ENCODE measurements at regions not wholly inside any gene's neighbourhood (a gene's known extent, or its start where the extent isn't known, plus 50 kb on each side); places are given as distances from the start of the nearest gene placed in this dataset.
A peak's percentile ranks its signal among the peaks of the same experiment; 100 is the strongest.

GRCh38 chr5:166962461-166962860, 1329.0 kb upstream of the WWC1 start:
- Histone ChIP-seq H3K4me3 (ENCODE audit: severe bottlenecking) (no peak overlapping the region), H3K9me3 (ENCODE audit: severe bottlenecking) (no peaks in the 10 kb centered on the region), H3K27ac (ENCODE audit: poor library complexity, severe bottlenecking) (no peak overlapping the region), H3K4me1 (ENCODE audit: insufficient read depth, poor library complexity, severe bottlenecking) (no peaks in the 10 kb centered on the region), H3K27me3 (ENCODE audit: insufficient read depth, poor library complexity, severe bottlenecking) (peaks cover 10% of the 10 kb centered on the region), H3K36me3 (ENCODE audit: low read depth) (no peaks in the 10 kb centered on the region)
- no peak for TF ChIP-seq CTCF (IDR thresholded peaks at IDR 0.05; ENCODE audit: poor library complexity, severe bottlenecking)
- no peak for ATAC-seq (ENCODE audit: low read depth)
- no peak for DNase-seq (ENCODE audit: low spot score)

GRCh38 chr5:166963596-166963995, 1327.8 kb upstream of the WWC1 start:
- H3K9me3 ChIP-seq (ENCODE audit: severe bottlenecking): no peaks in the 10 kb centered on the region
- H3K36me3 ChIP-seq (ENCODE audit: low read depth): no peaks in the 10 kb centered on the region
- peaks cover 10% of the 10 kb centered on the region for H3K27me3 ChIP-seq (ENCODE audit: insufficient read depth, poor library complexity, severe bottlenecking)
- H3K27ac ChIP-seq (ENCODE audit: poor library complexity, severe bottlenecking): no peak overlapping the region
- H3K4me1 ChIP-seq (ENCODE audit: insufficient read depth, poor library complexity, severe bottlenecking): no peaks in the 10 kb centered on the region
- DNase-seq (ENCODE audit: low spot score) (no peak), ATAC-seq (ENCODE audit: low read depth) (no peak)
- TF ChIP-seq CTCF (IDR thresholded peaks at IDR 0.05; ENCODE audit: poor library complexity, severe bottlenecking): no peak
- no peak overlapping the region for H3K4me3 ChIP-seq (ENCODE audit: severe bottlenecking)

GRCh38 chr5:166977911-166978422, 1313.5 kb upstream of the WWC1 start:
- TF ChIP-seq CTCF (IDR thresholded peaks at IDR 0.05; ENCODE audit: poor library complexity, severe bottlenecking): no peak
- Histone ChIP-seq H3K4me1 (ENCODE audit: insufficient read depth, poor library complexity, severe bottlenecking) (no peaks in the 10 kb centered on the region), H3K9me3 (ENCODE audit: severe bottlenecking) (no peaks in the 10 kb centered on the region), H3K27me3 (ENCODE audit: insufficient read depth, poor library complexity, severe bottlenecking) (peaks cover 55% of the 10 kb centered on the region), H3K27ac (ENCODE audit: poor library complexity, severe bottlenecking) (no peak overlapping the region), H3K4me3 (ENCODE audit: severe bottlenecking) (no peak overlapping the region), H3K36me3 (ENCODE audit: low read depth) (no peaks in the 10 kb centered on the region)
- DNase-seq (ENCODE audit: low spot score) (peak; percentile 51), ATAC-seq (ENCODE audit: low read depth) (no peak)

GRCh38 chr5:166979307-166979895, 1312.0 kb upstream of the WWC1 start:
- H3K27me3 ChIP-seq (ENCODE audit: insufficient read depth, poor library complexity, severe bottlenecking): peaks cover 63% of the 10 kb centered on the region
- peak overlapping the region; percentile 7 for H3K4me3 ChIP-seq (ENCODE audit: severe bottlenecking)
- ATAC-seq (ENCODE audit: low read depth) (peak; percentile 6; the same call in 1 of the 3 replicates), DNase-seq (ENCODE audit: low spot score) (no peak)
- no peak overlapping the region for H3K27ac ChIP-seq (ENCODE audit: poor library complexity, severe bottlenecking)
- TF ChIP-seq CTCF (IDR thresholded peaks at IDR 0.05; ENCODE audit: poor library complexity, severe bottlenecking): no peak
- no peaks in the 10 kb centered on the region for H3K9me3 ChIP-seq (ENCODE audit: severe bottlenecking)
- H3K4me1 ChIP-seq (ENCODE audit: insufficient read depth, poor library complexity, severe bottlenecking): no peaks in the 10 kb centered on the region
- H3K36me3 ChIP-seq (ENCODE audit: low read depth): no peaks in the 10 kb centered on the region

GRCh38 chr5:166980666-166981065, 1310.8 kb upstream of the WWC1 start:
- peaks cover 70% of the 10 kb centered on the region for H3K27me3 ChIP-seq (ENCODE audit: insufficient read depth, poor library complexity, severe bottlenecking)
- no peak for ATAC-seq (ENCODE audit: low read depth)
- H3K4me1 ChIP-seq (ENCODE audit: insufficient read depth, poor library complexity, severe bottlenecking): no peaks in the 10 kb centered on the region
- no peak overlapping the region for H3K4me3 ChIP-seq (ENCODE audit: severe bottlenecking)
- no peak for TF ChIP-seq CTCF (IDR thresholded peaks at IDR 0.05; ENCODE audit: poor library complexity, severe bottlenecking)
- no peak for DNase-seq (ENCODE audit: low spot score)
- H3K27ac ChIP-seq (ENCODE audit: poor library complexity, severe bottlenecking): no peak overlapping the region
- H3K36me3 ChIP-seq (ENCODE audit: low read depth): no peaks in the 10 kb centered on the region
- no peaks in the 10 kb centered on the region for H3K9me3 ChIP-seq (ENCODE audit: severe bottlenecking)
